ENCODE measurements at regions not wholly inside any gene's neighbourhood (a gene's known extent, or its start where the extent isn't known, plus 50 kb on each side); places are given as distances from the start of the nearest gene placed in this dataset.
"Not testable (repeated sequence)": the region's sequence is repeated elsewhere in the genome, so short reads cannot be mapped to it uniquely, and the experiment has no call there.

GRCh38 chr1:96865731-96866685 lies 144.4 kb downstream of the PTBP2 start:
- DNase-seq, result no peak

GRCh38 chr1:96872757-96873156 lies 151.2 kb downstream of the PTBP2 start:
- DNase-seq, result no peak

DNA sequence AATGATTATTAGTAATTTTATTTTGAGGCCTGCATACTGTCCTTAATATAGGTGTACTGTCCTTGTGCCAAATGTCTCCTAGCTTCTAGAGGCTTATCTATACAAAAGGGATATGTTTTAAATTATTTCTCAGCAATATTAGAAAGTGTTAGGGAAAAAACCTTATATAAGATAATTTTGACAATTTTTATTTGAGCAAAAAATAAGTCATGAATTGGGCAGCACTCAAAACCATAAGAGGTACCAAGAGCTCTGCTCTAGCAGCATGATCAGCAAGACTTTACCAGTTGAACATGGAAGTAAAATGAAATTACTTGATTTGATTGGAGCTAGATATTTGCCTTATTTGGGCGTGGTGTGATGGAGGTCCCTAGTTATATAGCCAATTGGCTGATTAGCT lies 157.1 kb downstream of the PTBP2 start:
- DNase-seq, result no peak

DNA sequence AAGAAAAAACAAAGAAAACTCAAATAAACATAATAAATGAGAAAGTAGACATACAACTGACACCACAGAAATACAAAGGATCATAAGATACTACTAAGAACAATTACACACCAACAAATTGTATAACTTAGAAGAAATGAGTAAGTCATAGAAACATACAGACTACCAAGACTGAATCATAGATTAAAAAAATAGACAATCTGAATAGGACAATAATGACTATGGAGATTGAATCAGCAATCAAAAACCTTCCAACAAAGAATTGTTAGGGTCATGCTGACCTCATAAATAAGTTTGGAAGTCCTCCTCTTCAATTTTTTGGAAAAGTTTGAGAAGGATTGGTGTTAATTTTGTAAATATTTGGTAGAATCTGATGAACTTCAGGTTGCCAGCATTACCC lies 159.0 kb downstream of the PTBP2 start:
- DNase-seq, result no peak

- DNase-seq, result no peak
Observed at GRCh38 chr1:96882096-96882495, 160.5 kb downstream of the PTBP2 start.

DNA sequence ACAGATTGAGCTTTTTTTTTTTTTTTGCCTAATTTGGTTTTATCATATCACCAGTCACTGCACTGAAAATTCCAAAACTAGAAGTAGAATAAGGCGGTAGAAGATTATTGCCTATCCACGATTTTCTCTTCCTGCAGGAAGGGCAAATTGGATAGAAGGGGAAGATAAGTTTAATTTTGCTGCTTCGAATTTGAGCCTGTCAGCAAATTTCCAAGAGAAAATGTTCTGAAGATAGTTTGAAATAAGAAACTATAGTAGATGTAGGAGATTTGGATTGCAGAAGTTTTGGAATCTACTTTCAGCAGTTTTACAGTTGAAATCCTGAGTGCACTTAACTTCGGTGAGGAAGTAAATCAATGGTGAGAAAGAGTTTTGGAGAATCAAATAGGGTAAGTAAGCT lies 164.9 kb downstream of the PTBP2 start:
- DNase-seq, result no peak

DNA sequence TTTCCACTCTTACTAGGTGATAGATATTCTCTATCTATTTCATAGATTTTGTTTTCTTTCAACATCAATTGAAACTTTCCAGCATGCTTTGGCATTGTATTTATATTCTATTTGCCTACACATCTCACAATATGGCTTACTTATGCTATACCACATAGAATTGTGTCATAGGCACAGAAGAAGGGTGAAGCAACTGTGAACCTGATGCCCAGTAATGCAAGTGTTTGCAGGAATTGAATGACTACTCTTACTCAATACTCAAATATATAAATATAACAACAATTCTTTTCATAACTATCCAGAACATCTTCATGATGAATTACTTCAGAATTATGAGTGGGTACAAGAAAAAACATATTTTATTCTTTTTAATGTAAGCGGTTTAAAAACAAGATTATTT lies 165.9 kb downstream of the PTBP2 start:
- DNase-seq, result no peak

DNA sequence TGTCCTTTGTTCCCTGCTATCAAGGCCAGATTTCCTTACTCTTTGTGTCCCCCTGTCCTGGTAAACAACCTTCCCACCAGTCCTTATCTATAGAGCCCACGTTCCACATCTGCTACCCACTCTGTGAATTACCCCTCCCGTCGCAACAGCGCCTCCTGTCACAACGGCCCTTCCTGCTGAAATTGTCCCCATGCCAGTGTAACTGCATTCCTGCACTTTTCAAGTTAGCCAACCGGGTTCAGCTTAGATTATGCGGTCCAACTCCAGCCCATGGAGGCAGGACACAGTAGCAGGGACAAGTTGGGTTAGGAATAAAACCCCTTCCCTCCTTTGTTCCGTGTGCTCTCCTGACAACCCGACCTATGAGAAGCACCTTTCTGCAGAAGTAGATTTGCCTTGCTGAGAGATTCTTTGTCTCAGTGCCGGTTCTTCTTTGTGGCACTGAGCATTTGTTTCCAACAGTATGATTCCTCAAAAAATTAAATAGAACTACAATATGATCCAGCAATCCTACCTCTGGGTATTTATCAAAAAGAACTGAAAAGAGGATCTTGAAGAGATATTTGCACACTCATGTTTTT lies 180.3 kb downstream of the PTBP2 start:
- no peak for DNase-seq

- DNase-seq, result no peak
Observed at GRCh38 chr1:96912248-96912647, 190.7 kb downstream of the PTBP2 start.

DNA sequence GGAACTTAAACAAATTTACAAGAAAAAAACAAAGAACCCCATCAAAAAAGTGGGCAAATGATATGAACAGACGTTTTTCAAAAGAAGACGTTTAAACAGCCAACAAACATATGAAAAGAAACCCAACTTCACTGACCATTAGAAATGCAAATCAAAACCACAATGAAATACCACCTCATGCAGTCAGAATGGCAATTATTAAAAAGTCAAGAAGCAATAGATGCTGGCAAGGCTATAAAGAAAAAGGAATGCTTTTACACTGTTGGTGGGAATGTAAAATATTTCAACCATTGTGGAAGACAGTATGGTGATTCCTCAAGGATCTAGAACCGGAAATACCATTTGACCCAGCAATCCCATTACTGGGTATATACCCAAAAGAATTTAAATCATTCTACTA lies 194.1 kb downstream of the PTBP2 start:
- DNase-seq, result not testable (repeated sequence)

DNA sequence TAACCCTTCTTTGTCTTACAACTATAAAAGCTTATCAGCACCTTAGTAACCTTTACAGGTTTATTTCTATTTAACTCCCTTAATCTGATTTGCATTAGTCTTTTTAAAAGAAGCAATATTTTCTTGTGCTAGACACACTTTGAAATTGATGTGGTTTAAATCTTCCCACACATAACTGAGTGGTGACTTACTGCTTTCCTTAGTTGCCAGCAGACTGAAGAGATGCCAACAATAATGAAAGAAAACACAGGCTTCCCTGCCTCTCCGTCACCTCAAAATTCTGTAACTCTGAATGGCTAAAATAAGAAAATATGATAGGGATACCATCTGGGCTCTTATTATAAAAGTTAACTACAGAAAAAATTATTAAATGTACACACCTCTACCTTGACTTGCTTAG lies 196.8 kb downstream of the PTBP2 start:
- no peak for DNase-seq

GRCh38 chr1:96922181-96922580 lies 200.6 kb downstream of the PTBP2 start:
- DNase-seq, result no peak

GRCh38 chr1:96923753-96924152 lies 202.2 kb downstream of the PTBP2 start:
- DNase-seq, result no peak

GRCh38 chr1:96926176-96926575 lies 204.6 kb downstream of the PTBP2 start:
- no peak for DNase-seq

GRCh38 chr1:96927125-96927524 lies 205.5 kb downstream of the PTBP2 start:
- DNase-seq, result no peak

DNA sequence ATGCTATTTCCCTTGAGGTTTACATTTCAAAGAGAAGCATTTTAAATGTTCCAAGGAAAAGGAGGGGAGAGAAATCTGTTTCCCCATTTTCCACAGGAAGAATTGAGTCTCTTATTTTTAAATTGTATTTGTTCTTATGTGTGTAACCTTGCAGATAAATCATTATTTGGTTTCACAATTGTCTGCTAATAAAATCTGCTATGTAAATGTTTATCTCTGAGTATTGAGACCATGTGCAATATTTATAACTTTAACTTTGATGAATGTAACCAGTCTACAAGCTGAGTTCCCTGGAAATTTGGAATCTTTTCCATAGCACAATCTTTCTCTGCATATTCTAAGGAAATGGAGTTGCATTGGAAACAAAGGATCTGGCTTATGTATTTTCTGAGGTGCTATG lies 209.6 kb downstream of the PTBP2 start:
- DNase-seq, result no peak

DNA sequence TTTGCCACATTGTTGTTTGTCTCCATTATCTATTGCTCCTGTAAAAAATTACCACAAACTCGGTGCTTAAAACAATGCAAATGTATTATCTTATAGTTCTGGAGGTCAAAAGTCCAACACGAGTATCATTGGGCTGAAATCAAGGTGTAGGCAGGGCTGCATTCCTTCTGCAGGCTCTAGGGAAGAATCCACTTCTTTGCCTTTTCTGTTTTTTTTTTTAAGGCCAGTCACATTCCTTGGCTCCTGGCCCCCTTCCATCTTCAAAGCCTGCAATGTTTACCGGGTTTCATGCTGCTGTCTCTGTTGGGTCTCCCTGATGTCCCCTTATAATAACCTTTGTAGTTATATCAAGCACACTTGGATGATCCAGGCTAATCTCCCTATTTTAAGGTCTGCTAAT lies 212.7 kb downstream of the PTBP2 start:
- no peak for DNase-seq

- no peak for DNase-seq
Observed at GRCh38 chr1:96944432-96945092, 223.0 kb downstream of the PTBP2 start.

DNA sequence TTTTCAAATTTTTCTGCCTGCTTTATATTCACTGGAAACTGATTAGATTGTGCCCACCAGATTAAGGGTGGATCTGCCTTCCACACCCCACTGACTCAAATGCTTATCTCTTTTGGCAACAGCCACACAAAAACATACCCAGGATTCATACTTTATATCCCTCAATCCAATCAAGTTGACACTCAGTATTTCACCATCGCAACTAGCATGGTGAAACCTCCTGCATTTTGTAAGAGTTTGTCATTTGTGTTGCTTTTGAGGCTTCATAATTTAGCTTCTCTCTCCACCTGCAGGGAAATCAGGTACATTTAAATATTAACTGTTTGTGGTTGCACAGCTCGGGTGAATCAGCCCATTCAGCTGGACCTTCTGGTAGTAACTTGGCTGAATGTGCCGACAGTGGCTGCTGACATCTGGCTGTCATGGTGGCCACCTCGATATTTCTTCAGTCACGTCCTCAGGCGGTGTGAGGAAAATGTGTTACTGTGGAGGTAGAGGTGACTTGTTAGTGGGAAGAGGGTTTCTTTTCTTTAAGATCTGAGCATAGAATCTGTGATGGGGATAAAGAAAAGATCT lies 224.0 kb downstream of the PTBP2 start:
- DNase-seq, result no peak

DNA sequence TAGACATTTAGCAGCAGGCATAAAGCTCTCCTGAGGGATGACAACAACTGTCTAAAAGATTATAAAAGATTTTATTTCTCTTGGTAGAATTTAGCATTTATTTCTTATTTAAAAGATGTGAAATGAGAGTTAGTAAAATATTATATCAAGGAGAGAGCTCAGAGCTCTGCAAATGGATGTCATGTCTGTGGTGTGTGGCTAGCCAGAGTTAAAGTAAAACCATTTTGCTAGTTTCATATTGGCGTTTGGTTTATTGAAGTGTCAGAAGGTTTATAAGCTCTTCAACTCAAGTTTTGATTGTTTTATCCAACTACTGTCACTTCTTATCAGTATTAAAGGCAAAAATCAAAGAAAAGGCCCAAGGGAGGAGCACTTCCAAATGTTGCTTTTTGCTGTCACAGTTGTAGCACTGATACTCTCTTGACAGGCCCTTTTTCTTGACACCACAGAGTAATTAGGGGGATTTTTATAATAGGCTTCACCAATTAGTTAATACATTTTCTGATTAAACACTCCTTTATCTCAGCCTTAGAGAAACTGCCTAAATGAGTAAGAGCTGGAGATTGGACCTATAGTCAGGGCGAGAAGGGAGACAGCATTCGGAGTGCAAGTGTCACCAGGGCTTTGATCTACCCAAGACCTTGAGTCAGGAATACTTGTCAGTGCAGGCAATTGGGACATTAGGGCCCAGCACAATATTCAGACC lies 233.9 kb downstream of the PTBP2 start:
- no peak for DNase-seq

- DNase-seq, result no peak
Observed at GRCh38 chr1:96962216-96962615, 240.6 kb downstream of the PTBP2 start.

DNA sequence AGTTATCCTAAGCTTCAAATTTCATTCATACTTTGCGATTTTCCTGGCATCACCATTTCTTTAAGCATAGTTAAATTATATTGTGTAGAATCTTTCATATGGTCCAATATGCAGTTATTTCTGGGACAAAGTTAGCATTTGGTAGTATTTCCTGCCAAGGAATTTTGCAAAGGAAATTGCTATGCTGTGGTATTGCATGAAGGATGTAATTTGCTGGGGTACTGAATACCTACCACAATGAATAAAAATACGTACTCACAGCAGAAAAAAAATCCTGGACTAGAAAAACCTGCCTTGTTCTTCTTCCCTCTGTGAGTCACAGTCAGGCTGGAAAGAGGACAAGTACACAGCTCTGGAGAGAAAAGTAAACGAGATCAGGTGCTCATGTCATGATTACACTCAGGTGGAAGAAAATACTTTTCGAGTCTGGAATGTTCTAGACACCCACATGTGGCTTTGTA lies 241.2 kb downstream of the PTBP2 start:
- DNase-seq, result no peak

GRCh38 chr1:96964761-96965160 lies 243.2 kb downstream of the PTBP2 start:
- DNase-seq, result no peak

Measured in NCI-H2227 treated with DMSO at 0.1 percent for 48 hours (cell line).